HG03064 (cell line): ENCODE measurements at regions not wholly inside any gene's neighbourhood (a gene's known extent, or its start where the extent isn't known, plus 50 kb on each side); places are given as distances from the start of the nearest gene placed in this dataset.

Experiments used
- ATAC-seq: cut with Tn5 transposase; IDR thresholded peaks from one replicate; pipeline ENCODE4 v1.9.1; 2021; ENCODE audit warnings: low read depth; ENCODE audit not compliant: unreplicated experiment

DNA sequence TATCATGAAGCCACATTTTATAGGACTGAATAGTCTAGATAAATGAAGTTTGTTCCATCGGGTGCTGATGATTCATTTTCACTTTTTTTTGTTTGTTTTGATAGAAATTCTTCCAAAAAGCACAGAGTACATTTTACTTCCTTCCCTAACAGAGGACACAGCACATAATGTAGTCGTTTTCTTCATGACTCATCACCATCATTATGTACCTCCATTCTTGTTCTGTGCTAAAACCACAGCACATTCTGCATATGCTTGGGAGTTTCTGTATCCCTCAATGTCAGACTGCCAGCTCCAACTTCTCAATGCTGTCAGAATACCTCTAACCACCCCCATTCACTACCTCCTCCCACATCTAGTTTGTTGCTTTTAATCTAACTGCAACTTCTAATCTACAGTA is 1004.9 kb upstream of the ADGRB3 start:
- no peak for ATAC-seq

GRCh38 chr6:67629258-67629657 is 1005.8 kb upstream of the ADGRB3 start:
- no peak for ATAC-seq

- no peak for ATAC-seq
Observed at GRCh38 chr6:67615796-67616195, 1019.3 kb upstream of the ADGRB3 start.

- ATAC-seq = no peak
Observed at GRCh38 chr6:67608099-67608749, 1026.9 kb upstream of the ADGRB3 start.

GRCh38 chr6:67606906-67607828 is 1027.9 kb upstream of the ADGRB3 start:
- ATAC-seq = no peak

- ATAC-seq = no peak
Observed at GRCh38 chr6:67594366-67594765, 1040.7 kb upstream of the ADGRB3 start.

GRCh38 chr6:67593247-67593646 is 1041.8 kb upstream of the ADGRB3 start:
- no peak for ATAC-seq

DNA sequence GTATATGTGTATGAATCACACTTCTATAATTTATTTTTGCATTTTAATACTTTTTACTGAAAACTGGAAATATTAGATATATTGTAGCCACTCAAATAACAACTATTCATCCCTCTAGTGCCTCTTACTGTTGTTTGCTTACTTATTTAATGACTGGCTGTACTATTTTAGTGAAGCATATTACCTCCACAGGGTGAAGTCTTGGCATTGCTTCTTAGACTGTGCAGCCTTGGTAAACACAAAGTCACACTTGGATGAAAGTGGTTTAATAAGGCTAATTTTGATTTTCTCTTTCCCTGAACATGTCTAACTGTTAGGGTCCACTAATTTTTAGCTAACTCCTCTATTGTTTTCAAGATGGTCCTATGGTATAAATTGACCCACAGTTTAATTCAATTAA is 1043.2 kb upstream of the ADGRB3 start:
- no peak for ATAC-seq

DNA sequence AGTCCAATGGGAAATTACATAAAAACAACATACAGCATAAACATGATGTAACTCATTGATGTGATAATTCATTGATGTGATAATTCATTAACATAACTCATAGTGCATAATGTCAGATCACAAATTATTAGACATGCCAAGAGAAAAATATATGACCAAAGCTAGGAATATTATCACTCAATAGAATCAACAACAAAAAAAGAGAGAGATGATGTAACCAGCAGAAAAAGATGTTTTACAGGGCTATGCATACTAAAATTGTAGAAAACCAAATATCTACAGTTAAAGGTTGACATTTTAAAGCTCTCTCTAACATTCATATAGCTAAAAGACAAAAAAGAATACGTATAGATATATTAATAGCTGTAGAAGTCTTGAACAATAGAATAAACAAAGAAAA is 1067.2 kb upstream of the ADGRB3 start:
- ATAC-seq = no peak

DNA sequence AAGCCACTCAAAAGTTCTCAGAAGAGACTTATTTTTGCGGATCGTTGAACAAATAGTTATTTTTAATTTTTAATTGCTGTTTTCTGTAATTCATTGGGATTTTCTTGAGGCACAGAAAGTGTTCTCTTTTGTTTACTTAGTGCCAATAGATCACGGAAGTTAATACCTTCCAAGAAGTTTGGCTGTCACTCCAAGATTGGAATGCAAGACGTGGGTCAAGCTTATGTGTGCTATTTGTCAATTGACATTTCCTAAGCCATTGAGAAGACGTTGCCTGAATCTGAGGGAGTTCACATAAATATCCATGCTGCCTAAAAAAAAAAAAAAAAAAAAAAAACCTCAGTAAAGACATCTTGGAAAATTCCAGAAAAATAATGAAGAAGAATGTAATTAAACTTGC is 1071.4 kb upstream of the ADGRB3 start:
- ATAC-seq = no peak

DNA sequence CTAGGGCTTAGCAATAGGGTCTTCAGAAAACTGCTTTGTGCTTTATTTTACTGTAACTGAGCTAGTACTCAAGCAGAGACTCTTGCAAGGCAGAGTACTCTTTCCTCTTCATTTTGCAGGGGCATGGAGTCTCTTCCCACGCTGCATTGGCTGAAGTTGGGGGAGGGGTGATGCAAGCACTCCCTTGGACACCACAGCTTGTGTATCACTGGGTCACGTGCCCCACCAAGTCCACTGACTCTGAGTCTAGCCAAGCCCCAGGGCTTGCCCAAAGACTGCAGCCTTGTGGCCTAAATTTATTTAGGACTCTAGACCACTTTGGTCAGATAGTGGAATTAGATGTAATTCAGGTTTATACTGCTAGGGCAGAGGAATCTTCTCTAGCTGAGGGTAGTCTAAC is 1075.0 kb upstream of the ADGRB3 start:
- ATAC-seq = no peak

DNA sequence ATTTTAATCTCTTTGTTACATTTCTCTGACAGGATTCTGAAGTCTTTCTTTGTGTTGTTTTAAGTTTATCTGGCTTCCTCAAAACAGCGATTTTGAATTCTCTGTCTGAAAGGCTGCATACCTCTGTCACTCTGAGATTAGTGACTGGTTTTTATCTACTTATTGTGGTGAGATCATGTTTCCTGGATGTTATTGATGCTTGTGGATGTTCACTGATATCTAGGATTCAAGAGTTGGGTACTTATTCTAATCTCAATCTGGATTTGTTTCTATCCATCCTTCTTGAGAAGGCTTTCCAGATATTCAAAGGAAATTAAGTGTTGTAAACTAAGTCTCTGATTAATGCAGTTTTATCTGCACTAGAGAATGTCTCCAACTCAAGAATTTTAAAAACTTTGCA is 1076.1 kb upstream of the ADGRB3 start:
- no peak for ATAC-seq

DNA sequence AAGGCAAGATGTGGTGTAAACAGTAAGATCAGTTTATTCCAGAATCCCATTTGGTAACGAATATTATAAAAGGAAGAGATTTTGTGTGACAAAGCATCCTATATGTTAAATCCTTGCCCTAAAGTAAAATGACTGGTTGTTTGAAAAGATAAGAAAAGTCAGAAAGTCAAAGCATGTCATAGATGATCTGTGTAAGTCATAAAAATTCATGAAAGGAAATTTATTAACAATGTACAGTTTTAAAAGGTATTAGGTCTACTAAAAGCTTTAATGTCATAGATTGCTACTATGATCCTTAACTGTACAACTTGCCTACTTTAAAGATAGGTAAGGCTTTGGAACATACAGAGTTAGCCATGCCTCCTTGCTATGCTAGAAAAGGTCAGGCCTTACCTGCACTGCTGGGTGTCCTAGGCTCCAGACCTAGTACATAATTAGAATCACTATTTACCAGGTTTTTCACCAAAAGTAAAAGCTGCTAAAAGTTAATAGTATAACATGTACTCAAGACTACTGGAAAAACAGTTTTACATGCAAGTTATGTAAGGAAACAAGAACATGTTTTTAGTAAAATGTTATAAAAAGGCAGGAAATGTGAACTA is 1090.1 kb upstream of the ADGRB3 start:
- ATAC-seq = no peak

DNA sequence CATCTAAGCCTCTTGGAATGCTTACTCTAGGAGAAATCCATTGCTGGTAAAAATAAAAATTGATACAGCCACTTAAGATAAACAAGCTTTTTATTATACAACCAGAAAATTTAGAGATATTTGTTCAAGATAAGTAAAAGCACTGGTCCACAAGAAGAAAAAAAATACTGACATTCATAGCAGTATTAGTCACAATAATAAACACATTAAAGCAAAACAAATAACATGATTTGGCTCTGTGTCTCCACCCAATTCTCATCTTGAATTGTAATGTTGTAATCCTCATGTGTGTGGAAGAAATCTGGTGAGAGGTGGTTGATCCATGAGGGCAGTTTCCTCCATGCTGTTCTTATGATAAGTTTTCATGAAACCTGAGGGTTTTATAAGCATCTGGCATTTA is 1093.5 kb upstream of the ADGRB3 start:
- ATAC-seq = no peak

GRCh38 chr6:67538032-67538431 is 1097.0 kb upstream of the ADGRB3 start:
- no peak for ATAC-seq

- ATAC-seq = no peak
Observed at GRCh38 chr6:67535946-67536345, 1099.1 kb upstream of the ADGRB3 start.

DNA sequence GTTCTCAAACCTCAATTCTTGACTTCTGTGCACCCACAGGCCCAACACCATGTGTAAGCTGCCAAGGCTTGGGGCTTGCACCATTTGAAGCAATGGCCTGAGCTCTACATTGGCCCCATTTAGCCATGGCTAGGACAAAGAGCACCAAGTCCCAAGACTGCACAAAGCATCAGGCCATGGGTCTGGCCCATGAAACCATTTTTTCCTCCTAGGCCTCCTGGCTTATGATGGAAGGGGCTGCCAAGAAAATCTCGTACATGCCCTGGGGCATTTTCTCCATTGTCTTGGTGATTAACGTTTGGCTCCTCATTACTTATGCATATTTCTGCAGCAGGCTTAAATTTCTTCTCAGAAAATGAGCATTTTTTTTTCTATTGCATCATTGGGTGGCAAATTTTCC is 1128.7 kb upstream of the ADGRB3 start:
- ATAC-seq = no peak

DNA sequence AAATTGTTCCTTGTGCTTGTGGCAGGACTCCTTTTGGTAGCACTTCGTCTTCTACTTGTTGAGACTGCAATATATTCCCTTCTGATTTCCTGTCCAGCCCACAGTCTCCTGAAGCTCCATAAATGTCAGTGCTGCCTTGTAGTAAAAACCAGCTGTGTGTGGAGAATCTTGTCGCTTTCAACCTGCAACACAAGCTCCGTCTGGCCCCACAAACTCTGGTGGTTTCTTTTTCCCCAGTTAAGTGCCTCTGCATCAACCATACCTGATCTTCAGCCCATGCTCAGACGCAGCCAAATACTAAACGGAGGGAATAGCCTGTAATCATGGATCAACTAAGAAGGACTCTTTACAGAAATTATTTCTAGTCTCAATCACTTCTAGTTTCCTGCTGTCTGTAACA is 1133.3 kb upstream of the ADGRB3 start:
- ATAC-seq = no peak

DNA sequence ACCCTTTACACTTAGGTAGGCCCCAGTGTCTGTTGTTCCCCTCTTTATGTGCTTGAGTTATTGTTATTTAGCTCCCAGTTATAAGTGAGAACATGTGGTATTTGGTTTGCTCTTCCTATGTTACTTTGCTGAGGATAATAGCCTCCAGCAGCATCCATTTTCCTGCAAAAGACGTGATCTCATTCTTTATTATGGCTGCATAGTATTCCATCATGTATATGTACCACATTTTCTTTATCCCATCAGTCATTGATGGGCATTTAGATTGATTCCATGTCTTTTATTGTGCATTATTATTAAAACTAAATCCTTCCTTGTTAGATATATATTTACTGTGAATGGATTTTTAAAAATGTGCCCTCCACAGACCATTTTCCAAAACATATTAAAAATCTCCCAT is 1137.3 kb upstream of the ADGRB3 start:
- ATAC-seq = no peak

DNA sequence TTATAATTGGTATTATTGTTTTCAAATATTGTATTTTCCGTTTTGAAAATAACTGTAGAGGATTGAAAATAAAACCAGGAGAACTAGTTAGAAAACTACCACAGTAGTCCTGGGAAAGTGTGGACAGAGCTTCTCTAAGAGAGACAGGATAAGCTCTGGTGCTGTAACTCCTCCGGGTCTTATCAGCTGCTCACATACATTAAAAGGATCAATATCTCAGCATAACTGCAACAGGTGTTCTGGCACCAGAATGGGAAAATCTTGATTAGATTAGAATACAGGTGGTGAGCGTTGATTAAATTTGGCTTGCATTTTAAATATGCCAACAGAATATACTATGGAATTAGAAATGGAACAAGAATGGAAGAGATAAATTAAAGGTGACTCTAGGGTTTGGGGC is 1138.9 kb upstream of the ADGRB3 start:
- ATAC-seq = no peak

GRCh38 chr6:67493682-67494081 is 1141.4 kb upstream of the ADGRB3 start:
- ATAC-seq = no peak

- ATAC-seq = no peak
Observed at GRCh38 chr6:67475700-67476099, 1159.4 kb upstream of the ADGRB3 start.
